Ishikawa (cell line): ENCODE measurements at regions not wholly inside any gene's neighbourhood (a gene's known extent, or its start where the extent isn't known, plus 50 kb on each side); places are given as distances from the start of the nearest gene placed in this dataset.

Source experiments
- CEBPB ChIP-seq: IDR thresholded peaks from 2 replicates; pipeline ENCODE4 v1.6.1; 2012
- CREB1 ChIP-seq: IDR thresholded peaks from 2 replicates; pipeline ENCODE4 v1.6.1; 2012; ENCODE audit warnings: low read depth
- EGR1 ChIP-seq: IDR thresholded peaks from 2 replicates; pipeline ENCODE4 v1.6.1; 2012
- EP300 ChIP-seq: IDR thresholded peaks from 2 replicates; pipeline ENCODE4 v1.6.1; 2012; ENCODE audit warnings: borderline replicate concordance
- FOXM1 ChIP-seq: IDR thresholded peaks from 2 replicates; pipeline ENCODE4 v1.6.1; 2012; ENCODE audit warnings: low read depth, borderline replicate concordance
- NFIC ChIP-seq: IDR thresholded peaks from 2 replicates; pipeline ENCODE4 v1.6.1; 2012
- RAD21 ChIP-seq: IDR thresholded peaks from 2 replicates; pipeline ENCODE4 v1.6.1; 2012; ENCODE audit warnings: low read depth
- TAF1 ChIP-seq: IDR thresholded peaks from 2 replicates; pipeline ENCODE4 v1.6.1; 2012; ENCODE audit warnings: low read depth, mild to moderate bottlenecking
- TCF12 ChIP-seq: IDR thresholded peaks from 2 replicates; pipeline ENCODE4 v1.6.1; 2012; ENCODE audit warnings: low read depth
- TEAD4 ChIP-seq: IDR thresholded peaks from 2 replicates; pipeline ENCODE4 v1.6.1; 2012
- YY1 ChIP-seq: IDR thresholded peaks from 2 replicates; pipeline ENCODE4 v1.6.1; 2012; ENCODE audit warnings: low read depth
- ZBTB7A ChIP-seq: IDR thresholded peaks from 2 replicates; pipeline ENCODE4 v1.6.1; 2012; ENCODE audit warnings: low read depth
- TF ChIP-seq, protein P1 (sequence below): IDR thresholded peaks from 2 replicates; pipeline ENCODE4 v1.6.1; 2012; ENCODE audit warnings: low read depth, mild to moderate bottlenecking
- TF ChIP-seq, protein P2 (sequence below): IDR thresholded peaks from 2 replicates; pipeline ENCODE4 v1.6.1; 2012
- TF ChIP-seq, protein P3 (sequence below): IDR thresholded peaks from 2 replicates; pipeline ENCODE4 v1.6.1; 2012

DNA sequence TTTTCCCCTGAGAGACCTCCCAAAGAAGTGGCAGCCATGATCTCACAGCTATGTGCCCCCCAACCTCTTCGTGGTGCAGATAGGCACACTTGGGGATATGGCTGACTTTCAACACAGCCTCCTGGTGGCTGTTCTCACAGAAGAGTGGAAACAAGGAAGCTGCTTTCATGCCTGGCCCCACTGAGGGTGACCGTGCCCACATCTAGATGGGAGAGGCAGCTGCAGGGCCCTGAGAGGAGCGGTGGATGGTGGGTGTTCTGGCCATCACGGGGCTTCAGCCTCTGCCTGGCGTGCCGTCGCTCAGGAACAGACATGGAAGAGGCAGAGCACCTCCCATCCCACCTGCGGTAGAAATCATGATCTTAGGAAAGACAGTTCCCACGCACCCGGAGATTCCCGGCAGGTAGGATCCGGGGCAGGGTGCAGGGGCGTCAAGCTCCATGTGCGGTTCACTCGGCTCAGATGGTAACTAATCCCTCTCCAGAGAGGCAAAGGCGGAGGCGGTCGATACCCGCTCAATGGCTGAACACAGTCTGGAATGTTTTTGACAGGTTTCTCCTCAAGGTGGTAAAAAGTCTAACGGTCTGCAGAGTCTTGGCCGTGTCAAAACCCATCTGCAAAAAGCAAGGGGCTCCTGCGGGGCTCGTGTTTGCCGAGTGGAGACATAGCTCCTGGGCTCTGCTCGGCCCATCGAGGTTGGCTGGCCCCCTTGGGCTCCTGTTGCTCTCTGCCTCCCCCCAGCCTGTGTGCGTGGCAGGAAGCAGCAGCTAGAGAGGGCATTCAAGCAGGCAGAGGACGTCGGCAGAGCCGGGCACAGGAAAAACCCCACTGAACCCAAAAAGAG, 225.2 kb upstream of the RTL1 start:
- TF ChIP-seq EP300 (no peak), RAD21 (no peak)

DNA sequence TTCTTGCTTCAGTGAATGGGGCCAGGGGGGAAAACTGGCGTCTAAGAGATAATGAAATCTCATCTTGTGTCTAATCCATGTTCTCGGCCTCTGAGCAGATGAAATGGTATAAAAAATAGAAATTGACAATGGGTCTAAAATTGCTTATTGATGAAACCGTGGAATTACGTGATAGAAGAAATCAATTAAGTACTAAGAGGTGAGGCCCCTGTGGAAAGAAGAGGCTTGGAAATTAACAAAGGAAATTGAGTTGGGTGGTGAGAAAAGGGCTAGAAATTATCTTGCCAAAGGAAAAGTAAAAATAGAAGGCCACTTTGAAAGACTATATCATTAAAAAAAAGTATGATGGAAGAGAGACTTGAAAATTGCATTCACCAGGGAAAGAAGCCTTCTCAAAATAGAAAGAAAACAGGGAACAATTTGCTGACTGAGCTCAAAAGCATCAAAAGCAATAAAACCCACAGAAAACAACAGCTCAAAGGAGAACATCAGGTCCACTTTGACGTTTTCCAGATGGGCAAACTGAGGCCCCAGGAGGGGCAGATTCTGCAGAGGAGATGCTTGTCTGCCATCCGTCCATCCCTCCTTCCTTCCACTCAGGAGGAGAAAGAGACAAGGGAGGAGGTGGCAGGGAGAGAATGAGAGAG, 226.1 kb upstream of the RTL1 start:
- TF ChIP-seq, protein P1, sequence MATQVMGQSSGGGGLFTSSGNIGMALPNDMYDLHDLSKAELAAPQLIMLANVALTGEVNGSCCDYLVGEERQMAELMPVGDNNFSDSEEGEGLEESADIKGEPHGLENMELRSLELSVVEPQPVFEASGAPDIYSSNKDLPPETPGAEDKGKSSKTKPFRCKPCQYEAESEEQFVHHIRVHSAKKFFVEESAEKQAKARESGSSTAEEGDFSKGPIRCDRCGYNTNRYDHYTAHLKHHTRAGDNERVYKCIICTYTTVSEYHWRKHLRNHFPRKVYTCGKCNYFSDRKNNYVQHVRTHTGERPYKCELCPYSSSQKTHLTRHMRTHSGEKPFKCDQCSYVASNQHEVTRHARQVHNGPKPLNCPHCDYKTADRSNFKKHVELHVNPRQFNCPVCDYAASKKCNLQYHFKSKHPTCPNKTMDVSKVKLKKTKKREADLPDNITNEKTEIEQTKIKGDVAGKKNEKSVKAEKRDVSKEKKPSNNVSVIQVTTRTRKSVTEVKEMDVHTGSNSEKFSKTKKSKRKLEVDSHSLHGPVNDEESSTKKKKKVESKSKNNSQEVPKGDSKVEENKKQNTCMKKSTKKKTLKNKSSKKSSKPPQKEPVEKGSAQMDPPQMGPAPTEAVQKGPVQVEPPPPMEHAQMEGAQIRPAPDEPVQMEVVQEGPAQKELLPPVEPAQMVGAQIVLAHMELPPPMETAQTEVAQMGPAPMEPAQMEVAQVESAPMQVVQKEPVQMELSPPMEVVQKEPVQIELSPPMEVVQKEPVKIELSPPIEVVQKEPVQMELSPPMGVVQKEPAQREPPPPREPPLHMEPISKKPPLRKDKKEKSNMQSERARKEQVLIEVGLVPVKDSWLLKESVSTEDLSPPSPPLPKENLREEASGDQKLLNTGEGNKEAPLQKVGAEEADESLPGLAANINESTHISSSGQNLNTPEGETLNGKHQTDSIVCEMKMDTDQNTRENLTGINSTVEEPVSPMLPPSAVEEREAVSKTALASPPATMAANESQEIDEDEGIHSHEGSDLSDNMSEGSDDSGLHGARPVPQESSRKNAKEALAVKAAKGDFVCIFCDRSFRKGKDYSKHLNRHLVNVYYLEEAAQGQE = no peak
- TF ChIP-seq CEBPB = no peak
- TF ChIP-seq TAF1 = no peak
- no peak for TF ChIP-seq FOXM1
- no peak for TF ChIP-seq EP300
- TF ChIP-seq, protein P2, sequence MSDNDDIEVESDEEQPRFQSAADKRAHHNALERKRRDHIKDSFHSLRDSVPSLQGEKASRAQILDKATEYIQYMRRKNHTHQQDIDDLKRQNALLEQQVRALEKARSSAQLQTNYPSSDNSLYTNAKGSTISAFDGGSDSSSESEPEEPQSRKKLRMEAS = no peak
- TF ChIP-seq YY1 = no peak
- TF ChIP-seq RAD21 = no peak
- TF ChIP-seq, protein P3, sequence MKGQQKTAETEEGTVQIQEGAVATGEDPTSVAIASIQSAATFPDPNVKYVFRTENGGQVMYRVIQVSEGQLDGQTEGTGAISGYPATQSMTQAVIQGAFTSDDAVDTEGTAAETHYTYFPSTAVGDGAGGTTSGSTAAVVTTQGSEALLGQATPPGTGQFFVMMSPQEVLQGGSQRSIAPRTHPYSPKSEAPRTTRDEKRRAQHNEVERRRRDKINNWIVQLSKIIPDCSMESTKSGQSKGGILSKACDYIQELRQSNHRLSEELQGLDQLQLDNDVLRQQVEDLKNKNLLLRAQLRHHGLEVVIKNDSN = no peak
- no peak for TF ChIP-seq TCF12
- no peak for TF ChIP-seq TEAD4
- no peak for TF ChIP-seq CREB1
- TF ChIP-seq ZBTB7A = no peak
- TF ChIP-seq EGR1 = no peak
- no peak for TF ChIP-seq NFIC

DNA sequence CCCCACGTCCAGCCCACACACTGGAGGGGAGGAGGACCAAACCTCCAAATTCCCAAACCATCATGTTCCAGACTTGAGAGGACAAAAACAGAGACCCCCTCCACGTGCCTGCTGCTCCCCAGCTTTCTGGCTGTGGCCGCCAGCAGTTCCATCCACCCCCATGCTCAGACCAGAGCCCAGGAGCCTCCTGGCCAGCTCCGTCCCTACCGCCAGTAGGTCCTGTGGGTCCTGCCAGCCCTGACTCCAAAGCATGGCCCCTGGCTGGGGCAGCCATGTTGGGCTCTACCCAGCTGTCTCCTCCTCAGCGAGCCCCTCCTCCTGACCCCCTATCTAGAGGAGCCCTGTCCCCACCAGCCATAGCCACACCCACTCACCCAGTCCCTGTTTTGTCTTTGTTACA, 227.3 kb upstream of the RTL1 start:
- TF ChIP-seq TEAD4 (no peak), TCF12 (no peak)

DNA sequence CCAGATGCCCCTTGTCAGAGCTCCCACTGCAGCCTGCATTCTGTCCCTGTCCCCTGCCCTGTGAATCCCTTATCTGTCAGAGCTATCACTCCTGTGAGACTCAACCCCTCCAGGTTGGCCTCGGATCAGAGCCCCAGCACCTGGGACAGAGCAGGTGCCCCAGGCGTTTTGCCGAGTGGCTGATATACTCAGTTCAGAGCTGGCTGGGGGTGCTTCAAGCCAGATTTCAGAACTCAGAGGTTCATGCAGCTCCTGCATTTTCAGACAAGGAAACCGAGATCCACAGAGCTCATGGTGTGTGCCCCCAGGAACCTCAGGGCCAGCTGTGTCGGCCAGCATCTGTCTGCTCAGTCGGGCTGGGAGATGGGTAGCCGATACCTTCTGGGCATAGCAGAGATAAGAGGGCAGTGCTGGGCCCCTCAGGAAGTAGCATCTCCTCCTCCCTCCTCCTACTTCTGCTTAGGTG, 228.0 kb upstream of the RTL1 start:
- TF ChIP-seq TCF12 (no peak), CEBPB (no peak), ZBTB7A (no peak), NFIC (no peak), FOXM1 (no peak), EP300 (no peak), EGR1 (no peak), TAF1 (no peak), RAD21 (no peak), CREB1 (no peak), YY1 (no peak), TEAD4 (no peak)
- TF ChIP-seq, protein P2 = no peak
- TF ChIP-seq, protein P3 = no peak
- TF ChIP-seq, protein P1 = no peak

DNA sequence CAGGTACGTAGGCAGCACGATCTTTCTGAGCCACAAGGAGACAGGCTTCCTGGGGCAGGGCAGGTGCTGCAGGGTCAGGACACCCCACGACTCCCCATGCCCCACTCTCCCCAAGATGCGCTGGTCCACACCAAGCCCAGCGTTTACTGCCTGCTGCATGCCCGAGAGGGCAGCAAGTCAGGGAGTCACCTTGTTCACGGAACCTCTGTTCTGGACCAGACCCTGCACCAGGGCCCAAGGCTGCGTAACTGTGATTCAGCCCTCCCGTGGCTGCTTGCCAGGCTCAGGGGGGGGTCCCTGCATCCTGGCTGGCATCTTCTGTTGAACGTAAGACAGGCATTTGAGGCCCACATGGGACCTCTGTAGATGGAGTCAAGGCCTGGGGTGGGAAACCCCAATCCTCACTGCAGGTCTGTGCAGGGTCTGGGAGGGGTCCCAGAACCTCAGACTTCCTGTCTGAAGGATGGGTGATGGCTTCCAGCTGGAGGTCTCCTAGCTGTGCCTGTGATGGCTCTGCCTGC, 228.6 kb upstream of the RTL1 start:
- TF ChIP-seq FOXM1 (no peak), TAF1 (no peak), CEBPB (no peak), EGR1 (no peak)

DNA sequence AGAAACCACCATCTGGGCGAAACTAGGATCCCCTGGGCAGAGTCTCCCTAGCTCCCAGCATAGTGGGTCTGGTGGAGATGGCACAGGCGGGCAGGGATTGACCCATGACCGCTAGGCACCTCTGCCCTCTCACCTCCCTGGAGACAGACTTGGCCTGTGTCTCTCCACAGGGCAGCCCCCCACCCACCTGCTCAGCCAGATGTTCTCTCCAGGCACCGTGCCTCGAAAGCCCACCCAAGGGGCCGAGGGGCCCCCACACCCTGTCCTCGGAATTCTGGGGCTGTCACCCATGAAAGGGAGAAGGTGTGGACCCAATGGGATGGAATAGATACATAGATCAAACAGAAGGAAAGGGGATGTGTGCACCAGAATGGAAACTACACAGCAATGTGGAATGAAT, 229.1 kb upstream of the RTL1 start:
- TF ChIP-seq, protein P1 = no peak
- TF ChIP-seq, protein P2 = no peak
- no peak for TF ChIP-seq ZBTB7A
- no peak for TF ChIP-seq TAF1
- TF ChIP-seq YY1 = no peak
- no peak for TF ChIP-seq FOXM1
- TF ChIP-seq EP300 = no peak
- TF ChIP-seq NFIC = no peak
- TF ChIP-seq TEAD4 = no peak
- no peak for TF ChIP-seq TCF12
- no peak for TF ChIP-seq CREB1
